IMR-90 (cell line): ENCODE measurements at regions not wholly inside any gene's neighbourhood (a gene's known extent, or its start where the extent isn't known, plus 50 kb on each side); places are given as distances from the start of the nearest gene placed in this dataset.

ENCODE experiments used
- ATAC-seq: fragments of 200-7000 bp; cut with Tn5 transposase; 2 replicates; pipeline ENCODE4 v1.9.1; 2020; ENCODE audit warnings: low read depth, mild to moderate bottlenecking, moderate library complexity
- BruUV-seq: library from RNA; stranded (reverse); fragments of 400-500 nt; replicated peaks from 2 replicates; lab custom pipeline; 2021; lab: Mats Ljungman, UMichigan
- CTCF ChIA-PET: fragments of 300-600 bp; formaldehyde crosslinking; extraction: SDS; loops from one replicate; lab custom pipeline; 2021; ENCODE audit warnings: antibody characterized with exemption; lab: Yijun Ruan, JAX
- POLR2A ChIA-PET: fragments of 300-600 bp; sonication (Branson Sonifier 250); formaldehyde crosslinking; loops from one replicate; lab custom pipeline; 2022; ENCODE audit warnings: antibody characterized with exemption; ENCODE audit not compliant: unreplicated experiment; lab: Charles Lee
- DNase-seq: peaks from one replicate; pipeline ENCODE4 v3.0.0; 2013
- H2AFZ ChIP-seq: replicated peaks from 2 replicates; pipeline ENCODE3; 2013; ENCODE audit warnings: low read length, mild to moderate bottlenecking; ENCODE audit not compliant: poor library complexity
- H2AK5ac ChIP-seq: 2 replicates; pipeline ENCODE4 v1.6.1; 2013; ENCODE audit warnings: low read depth, low read length, inconsistent platforms
- H2AK9ac ChIP-seq: replicated peaks from 2 replicates; pipeline ENCODE3; 2013; ENCODE audit warnings: mild to moderate bottlenecking, low read depth, low read length, moderate library complexity; ENCODE audit not compliant: poor library complexity
- H2BK120ac ChIP-seq: 2 replicates; pipeline ENCODE4 v1.6.1; 2013; ENCODE audit warnings: low read depth, low read length, inconsistent platforms
- H2BK15ac ChIP-seq: 3 replicates; pipeline ENCODE4 v1.6.1; 2013; ENCODE audit warnings: low read depth, low read length, inconsistent platforms
- H2BK20ac ChIP-seq: 2 replicates; pipeline ENCODE4 v1.6.1; 2013; ENCODE audit warnings: low read depth, mild to moderate bottlenecking, inconsistent platforms, low read length, moderate library complexity
- H2BK5ac ChIP-seq: 2 replicates; pipeline ENCODE4 v1.6.1; 2013; ENCODE audit warnings: mild to moderate bottlenecking, low read depth, low read length, inconsistent platforms; ENCODE audit not compliant: poor library complexity, severe bottlenecking
- H3K14ac ChIP-seq: replicated peaks from 2 replicates; pipeline ENCODE4 v1.6.1; 2013; ENCODE audit warnings: low read depth, low read length, inconsistent platforms
- H3K18ac ChIP-seq: 2 replicates; pipeline ENCODE4 v1.6.1; 2013; ENCODE audit warnings: low read depth, low read length, control low read depth
- H3K23ac ChIP-seq: 2 replicates; pipeline ENCODE4 v1.6.1; 2013; ENCODE audit warnings: low read depth, low read length, inconsistent platforms
- H3K27ac ChIP-seq: 2 replicates; pipeline ENCODE4 v1.5.1; 2013; ENCODE audit warnings: mild to moderate bottlenecking, control low read depth, low read length; ENCODE audit not compliant: insufficient read depth
- H3K27me3 ChIP-seq: 2 replicates; pipeline ENCODE4 v1.6.1; 2013; ENCODE audit warnings: low read length; ENCODE audit not compliant: control insufficient read depth, insufficient read depth
- H3K36me3 ChIP-seq: 2 replicates; pipeline ENCODE4 v1.6.1; 2013; ENCODE audit warnings: low read length, mixed read lengths; ENCODE audit not compliant: control insufficient read depth, insufficient read depth
- H3K4ac ChIP-seq: 2 replicates; pipeline ENCODE4 v1.6.1; 2013; ENCODE audit warnings: low read depth, low read length, inconsistent platforms
- H3K4me1 ChIP-seq: 2 replicates; pipeline ENCODE4 v1.6.1; 2013; ENCODE audit warnings: low read length, mixed read lengths; ENCODE audit not compliant: control insufficient read depth, insufficient read depth
- H3K4me2 ChIP-seq: 2 replicates; pipeline ENCODE4 v1.6.1; 2013; ENCODE audit warnings: low read depth, mild to moderate bottlenecking, control low read depth, low read length, moderate library complexity
- H3K4me3 ChIP-seq: 2 replicates; pipeline ENCODE4 v1.5.1; 2013; ENCODE audit warnings: low read depth, mild to moderate bottlenecking, control low read depth, low read length, moderate library complexity; ENCODE audit not compliant: insufficient read depth
- H3K56ac ChIP-seq: 2 replicates; pipeline ENCODE4 v1.6.1; 2013; ENCODE audit warnings: low read length, inconsistent platforms; ENCODE audit not compliant: insufficient read depth; ENCODE audit errors: extremely low read depth
- H3K79me1 ChIP-seq, 2 experiments: 2 replicates each; pipeline ENCODE4 v1.6.1; 2013; ENCODE audit warnings: low read length in 2 of 2, inconsistent platforms in 1 of 2, low read depth in 1 of 2
- H3K9ac ChIP-seq: 2 replicates; pipeline ENCODE4 v1.6.1; 2013; ENCODE audit warnings: low read depth, low read length, control low read depth
- H3K9me1 ChIP-seq: 2 replicates; pipeline ENCODE4 v1.6.1; 2013; ENCODE audit warnings: low read length, inconsistent platforms; ENCODE audit not compliant: insufficient read depth
- H3K9me3 ChIP-seq: 2 replicates; pipeline ENCODE4 v1.6.1; 2013; ENCODE audit warnings: low read length; ENCODE audit not compliant: control insufficient read depth, insufficient read depth
- H4K20me1 ChIP-seq: 2 replicates; pipeline ENCODE4 v1.6.1; 2013; ENCODE audit warnings: low read length, inconsistent platforms; ENCODE audit not compliant: insufficient read depth
- H4K5ac ChIP-seq: 2 replicates; pipeline ENCODE4 v1.6.1; 2013; ENCODE audit warnings: mild to moderate bottlenecking, low read depth, low read length, control low read depth
- H4K8ac ChIP-seq, 2 experiments: 2 replicates each; pipeline ENCODE4 v1.6.1; 2013; ENCODE audit warnings: low read depth in 2 of 2, low read length in 2 of 2, control low read depth in 1 of 2, inconsistent platforms in 1 of 2
- H4K91ac ChIP-seq: 2 replicates; pipeline ENCODE4 v1.6.1; 2013; ENCODE audit warnings: low read depth, low read length, inconsistent platforms; ENCODE audit not compliant: insufficient read depth
- BHLHE40 ChIP-seq: fragments of 150-350 bp; IDR thresholded peaks from 2 replicates; pipeline ENCODE4 v1.6.1; 2016; ENCODE audit warnings: mild to moderate bottlenecking, low read depth, low read length
- CEBPB ChIP-seq: IDR thresholded peaks from 2 replicates; pipeline ENCODE4 v1.6.1; 2012; ENCODE audit warnings: low read depth, low read length, improper control_type of control experiment
- ELK1 ChIP-seq: fragments of 150-350 bp; IDR thresholded peaks from 2 replicates; pipeline ENCODE4 v1.6.1; 2016; ENCODE audit warnings: low read depth, mild to moderate bottlenecking, low read length, moderate library complexity, borderline replicate concordance
- FOS ChIP-seq: fragments of 150-350 bp; IDR thresholded peaks from 2 replicates; pipeline ENCODE4 v1.6.1; 2016; ENCODE audit warnings: low read depth, low read length
- MXI1 ChIP-seq: IDR thresholded peaks from 2 replicates; pipeline ENCODE4 v1.6.1; 2012; ENCODE audit warnings: low read depth, mild to moderate bottlenecking, low read length, moderate library complexity, borderline replicate concordance
- NFE2L2 ChIP-seq: fragments of 150-350 bp; IDR thresholded peaks from 2 replicates; pipeline ENCODE4 v1.6.1; 2016; ENCODE audit warnings: low read depth, mild to moderate bottlenecking, low read length
- SMC3 ChIP-seq: fragments of 150-350 bp; IDR thresholded peaks from 2 replicates; pipeline ENCODE4 v1.6.1; 2016; ENCODE audit warnings: low read depth, mild to moderate bottlenecking, antibody characterized with exemption, low read length, moderate library complexity
- USF2 ChIP-seq: fragments of 150-350 bp; IDR thresholded peaks from 2 replicates; pipeline ENCODE4 v1.6.1; 2017; ENCODE audit warnings: mild to moderate bottlenecking, antibody characterized with exemption, low read length, low read depth
- WGBS, 2 experiments: methylation state at CpG; one replicate each; pipeline versions ENCODE4 v1.1.5 to v1.1.7; 2013; ENCODE audit warnings: missing lambda C conversion rate in 2 of 2; ENCODE audit not compliant: insufficient read length in 1 of 2; ENCODE audit errors: extremely low coverage in 2 of 2; 5-methylcytosine and 5-hydroxymethylcytosine counted together
- dilution Hi-C: fragments of 300-500 bp; cut with HindIII; formaldehyde crosslinking; loops from one replicate; pipeline ENCODE4 v1.14.3; 2018; ENCODE audit warnings: low sequenced_read_pairs; ENCODE audit not compliant: unreplicated experiment
- in situ Hi-C: fragments of 300-500 bp; cut with MboI; formaldehyde crosslinking; loops from 3 replicates; pipeline ENCODE4 v1.14.3; 2019; ENCODE audit warnings: low sequenced_read_pairs, inconsistent platforms, mixed read lengths
- intact Hi-C: fragments of 100-400 bp; cut with micrococcal nuclease; formaldehyde crosslinking; loops from 2 replicates; pipeline ENCODE4 v1.10.0; 2022

GRCh38 chr2:236637686-236638569, 68.3 kb downstream of the ACKR3 start:
- in situ Hi-C loops = no loop called here
- 0 out of 3 replicates have a peak overlapping the region, but pooled peaks have one; percentile 7 for H2BK15ac ChIP-seq
- DNase-seq (peak; percentile 12), ATAC-seq (no peak)
- WGBS, 2 experiments = 39% methylated on average over 3 of the region's 6 CpGs; no CpG with 5 or more reads in 1 of the 2 experiments
- no peak overlapping the region for H4K8ac ChIP-seq
- H2BK5ac ChIP-seq = no peak overlapping the region
- H3K27ac ChIP-seq = no peak overlapping the region
- ChIA-PET POLR2A (no interaction called here), CTCF (no interaction called here)
- no peak overlapping the region for H3K4me2 ChIP-seq
- H2BK20ac ChIP-seq = 0 out of 2 replicates have a peak overlapping the region, but pooled peaks have one; percentile 52
- no peaks in the 10 kb centered on the region for H3K36me3 ChIP-seq
- no peaks in the 10 kb centered on the region for H3K9me1 ChIP-seq
- no peak for TF ChIP-seq MXI1
- no peak for TF ChIP-seq FOS
- TF ChIP-seq USF2 = no peak
- TF ChIP-seq CEBPB = no peak
- TF ChIP-seq ELK1 = no peak
- no peak for TF ChIP-seq BHLHE40
- no peak for TF ChIP-seq NFE2L2
- TF ChIP-seq SMC3 = no peak
- dilution Hi-C loops = no loop called here
- H3K9me3 ChIP-seq = peaks cover 12% of the 10 kb centered on the region; the same call in 1 of the 2 replicates
- intact Hi-C loops = no loop called here
- H2BK120ac ChIP-seq = no peak overlapping the region
- H3K4ac ChIP-seq = no peak overlapping the region
- peaks cover 3% of the 10 kb centered on the region for H3K27me3 ChIP-seq
- H4K91ac ChIP-seq = no peak overlapping the region
- H2AK5ac ChIP-seq = no peak overlapping the region
- H4K5ac ChIP-seq = peak overlapping the region; percentile 84
- no TSS peak for BruUV-seq
- no peak overlapping the region for H3K23ac ChIP-seq
- no peak overlapping the region for H2AK9ac ChIP-seq
- peaks cover 4% of the 10 kb centered on the region for H3K4me1 ChIP-seq
- no peaks in the 10 kb centered on the region for H4K20me1 ChIP-seq
- peak overlapping the region; percentile 74; the same call in 1 of the 2 replicates for H3K18ac ChIP-seq
- H3K14ac ChIP-seq = no peak overlapping the region
- no peaks in the 10 kb centered on the region for H3K79me1 ChIP-seq
- no peak overlapping the region for H3K56ac ChIP-seq
- H3K9ac ChIP-seq = no peak overlapping the region
- H2AFZ ChIP-seq = peak overlapping the region; percentile 21
- no peak overlapping the region for H3K4me3 ChIP-seq
